GM13977 (cell line): ENCODE measurements at regions not wholly inside any gene's neighbourhood (a gene's known extent, or its start where the extent isn't known, plus 50 kb on each side); places are given as distances from the start of the nearest gene placed in this dataset.
A peak's percentile ranks its signal among the peaks of the same experiment; 100 is the strongest.
"Not testable (repeated sequence)": the region's sequence is repeated elsewhere in the genome, so short reads cannot be mapped to it uniquely, and the experiment has no call there.

Experiments used
- DNase-seq: peaks from one replicate; pipeline ENCODE4 v3.0.0; 2012; ENCODE audit warnings: low spot score
- CTCF ChIP-seq: IDR thresholded peaks from 2 replicates; pipeline ENCODE4 v1.5.1; 2012; ENCODE audit warnings: mild to moderate bottlenecking, control low read depth; ENCODE audit not compliant: insufficient read depth; ENCODE audit errors: extremely low read depth, missing control alignments
- in situ Hi-C: fragments of 300-500 bp; cut with MboI; formaldehyde crosslinking; loops from one replicate; pipeline ENCODE4 v1.12.0; 2022; ENCODE audit warnings: low sequenced_read_pairs, low pct_unique_long_range_greater_than_20kb, mixed read lengths, inconsistent platforms; ENCODE audit not compliant: unreplicated experiment

DNA sequence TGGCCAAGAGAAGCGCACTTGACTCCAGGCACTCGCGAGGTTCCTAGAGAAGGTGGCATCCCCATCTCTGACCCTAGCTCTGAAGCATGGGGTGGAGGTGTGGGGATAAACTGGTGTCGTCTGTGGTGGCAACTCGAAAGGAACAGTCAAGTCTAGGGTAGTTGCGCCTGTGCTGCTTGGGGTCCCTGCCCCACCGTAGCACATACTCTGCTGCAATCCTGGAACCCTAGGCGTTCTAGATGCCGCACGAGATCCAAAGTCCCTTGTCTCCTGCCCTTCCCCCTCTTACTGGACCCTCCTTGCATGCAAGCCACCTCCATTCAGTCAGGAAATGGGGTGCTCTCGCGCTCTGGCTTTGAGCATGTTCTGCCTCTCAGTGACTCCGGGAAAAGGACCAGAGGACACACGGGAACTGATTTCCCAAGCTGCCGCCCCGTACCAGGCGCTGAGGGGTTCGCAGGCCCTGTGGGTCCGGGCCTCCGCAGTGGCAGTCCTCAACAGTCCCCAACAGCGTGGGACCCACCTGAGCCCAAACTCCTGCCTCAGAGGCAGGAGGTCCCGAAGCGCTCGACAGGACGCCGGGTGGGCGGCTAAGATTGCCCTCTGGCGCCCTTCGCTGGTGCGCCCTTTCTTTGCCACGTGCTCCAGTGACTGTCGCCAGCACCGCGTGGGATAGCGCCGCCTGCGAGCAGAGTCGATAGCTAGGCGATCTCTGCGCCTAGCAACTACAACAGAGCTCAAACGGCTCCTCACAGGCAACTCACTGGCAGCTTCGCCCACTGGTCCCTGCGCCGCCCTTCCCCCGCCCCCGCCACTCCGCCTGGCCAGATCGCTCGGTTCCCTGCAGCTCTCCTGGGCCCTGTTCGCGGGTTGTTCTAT, 452.0 kb downstream of the REEP3 start:
- in situ Hi-C loops: no loop called here
- no peak for TF ChIP-seq CTCF
- DNase-seq: no peak

- TF ChIP-seq CTCF: peak; percentile 69
- in situ Hi-C loops: no loop called here
- peak; percentile 75 for DNase-seq
Measured at GRCh38 chr10:63976538-63976937, 455.3 kb downstream of the REEP3 start.

DNA sequence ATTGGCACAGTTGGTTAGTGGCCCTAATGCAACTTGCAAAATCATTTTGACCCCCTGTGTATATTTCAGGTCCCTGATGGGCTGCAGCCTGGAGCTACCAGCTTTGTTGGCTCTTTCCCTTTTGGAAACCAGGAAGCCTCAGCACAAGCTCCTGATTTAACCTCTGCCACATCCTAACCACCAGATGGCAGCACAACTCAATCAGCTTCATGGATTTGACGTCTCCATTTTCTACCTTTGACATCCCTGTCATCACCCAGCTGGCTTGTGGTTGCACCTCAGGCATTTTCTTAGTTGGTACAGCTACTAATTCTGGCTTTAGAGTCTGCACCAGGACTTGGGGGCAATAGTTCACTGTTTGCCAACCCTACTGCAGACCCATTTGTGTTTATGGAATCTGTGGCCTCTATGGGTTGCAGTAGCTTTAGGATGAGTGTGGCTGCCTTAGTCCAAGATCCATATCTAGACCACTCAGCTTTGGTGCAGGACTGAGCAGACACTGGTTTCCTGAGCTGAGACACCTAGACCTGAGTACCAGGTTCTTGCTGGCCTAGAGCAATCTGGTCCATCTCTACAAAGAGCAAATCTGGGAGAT, 456.2 kb downstream of the REEP3 start:
- peak; percentile 71 for TF ChIP-seq CTCF
- in situ Hi-C loops: no loop called here
- peak; percentile 68 for DNase-seq

GRCh38 chr10:63980870-63981269, 459.7 kb downstream of the REEP3 start:
- DNase-seq, in situ Hi-C loops: not testable (repeated sequence)

- DNase-seq, in situ Hi-C loops: not testable (repeated sequence)
Measured at GRCh38 chr10:63984061-63984460, 462.9 kb downstream of the REEP3 start.

DNA sequence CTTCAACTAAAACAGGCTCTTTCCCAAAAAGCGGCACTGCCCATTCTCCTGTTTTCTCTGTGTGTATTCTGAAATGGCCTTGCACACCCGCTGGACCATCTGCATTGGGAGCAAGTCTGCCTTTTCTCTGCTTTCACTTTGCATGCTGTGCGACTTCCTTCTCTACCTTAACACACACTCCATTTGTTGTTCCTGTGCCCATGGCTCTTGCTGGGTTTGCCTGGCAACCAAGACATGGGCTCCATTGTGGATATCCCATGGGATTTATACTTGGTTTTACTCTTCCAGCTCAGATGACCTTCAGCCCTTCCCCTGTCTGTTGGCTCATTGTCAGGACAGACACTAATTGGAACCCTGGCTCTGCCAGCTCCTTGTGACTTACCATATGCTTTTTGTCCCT, 465.3 kb downstream of the REEP3 start:
- no peak for TF ChIP-seq CTCF
- no peak for DNase-seq
- in situ Hi-C loops: no loop called here

DNA sequence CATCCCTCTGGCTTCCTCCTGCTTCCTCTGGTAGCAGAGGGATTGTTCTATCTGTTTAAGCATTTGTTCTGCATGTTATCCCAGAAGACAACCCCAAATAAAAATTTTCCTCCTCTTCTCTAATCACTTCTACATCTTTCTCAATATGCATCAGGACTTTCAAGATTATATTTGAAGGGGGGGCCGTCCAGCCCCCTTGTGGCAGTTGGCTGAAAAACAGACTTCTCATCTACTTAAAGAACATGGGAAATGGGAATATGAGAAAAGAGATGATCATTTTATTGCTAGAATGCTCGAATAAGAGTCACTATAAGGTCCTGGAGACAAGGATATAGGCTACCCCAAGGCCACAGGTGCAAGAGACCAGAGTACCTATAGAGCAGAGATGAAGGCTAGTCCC, 466.0 kb downstream of the REEP3 start:
- DNase-seq: no peak
- in situ Hi-C loops: no loop called here
- TF ChIP-seq CTCF: no peak
